CD8-positive, alpha-beta memory T cell (primary cell): ENCODE measurements at regions not wholly inside any gene's neighbourhood (a gene's known extent, or its start where the extent isn't known, plus 50 kb on each side); places are given as distances from the start of the nearest gene placed in this dataset.
A peak's percentile ranks its signal among the peaks of the same experiment; 100 is the strongest.

Source experiments
- CTCF ChIA-PET: fragments of 350-600 bp; sonication (Branson Sonifier 250); formaldehyde crosslinking; loops from one replicate; lab custom pipeline; 2021; ENCODE audit warnings: antibody characterized with exemption; lab: Charles Lee
- POLR2A ChIA-PET: fragments of 350-600 bp; sonication (Branson Sonifier 250); formaldehyde crosslinking; loops from one replicate; lab custom pipeline; 2021; ENCODE audit warnings: antibody characterized with exemption; lab: Charles Lee
- DNase-seq, 5 donors: peaks; one replicate each; pipeline versions ENCODE4 v3.0.0 to v3.0.0-alpha.2; 2020 to 2022; ENCODE audit warnings: mixed read lengths in 1 of 5
- H3K27ac ChIP-seq: one replicate; pipeline ENCODE4 v1.7.0; 2013; ENCODE audit warnings: low read depth, mild to moderate bottlenecking, low read length, moderate library complexity
- H3K27me3 ChIP-seq: 2 replicates; pipeline ENCODE4 v1.7.0; 2013; ENCODE audit warnings: low read length, mild to moderate bottlenecking; ENCODE audit not compliant: insufficient read depth, poor library complexity, severe bottlenecking
- H3K36me3 ChIP-seq: 2 replicates; pipeline ENCODE4 v1.7.0; 2013; ENCODE audit warnings: mild to moderate bottlenecking, low read length, moderate library complexity; ENCODE audit not compliant: insufficient read depth
- H3K4me1 ChIP-seq: 2 replicates; pipeline ENCODE4 v1.7.0; 2013; ENCODE audit warnings: mild to moderate bottlenecking, low read length, moderate library complexity; ENCODE audit not compliant: insufficient read depth
- H3K4me3 ChIP-seq: 2 replicates; pipeline ENCODE4 v1.7.0; 2013; ENCODE audit warnings: mild to moderate bottlenecking, low read length
- H3K9me3 ChIP-seq: 2 replicates; pipeline ENCODE4 v1.7.0; 2013; ENCODE audit warnings: mild to moderate bottlenecking, low read length
- H3K27ac Mint-ChIP-seq, 8 donors: one replicate each; pipeline ENCODE4 v1.8.0; 2020 to 2021; ENCODE audit warnings: mixed read lengths in 8 of 8, mild to moderate bottlenecking in 6 of 8, inconsistent platforms in 3 of 8, moderate library complexity in 3 of 8
- H3K27me3 Mint-ChIP-seq, 2 donors: one replicate each; pipeline ENCODE4 v1.8.0; 2020 to 2021; ENCODE audit warnings: mixed read lengths in 2 of 2, mild to moderate bottlenecking in 1 of 2, moderate library complexity in 1 of 2
- H3K36me3 Mint-ChIP-seq, 3 donors: one replicate each; pipeline ENCODE4 v1.8.0; 2020 to 2021; ENCODE audit warnings: mixed read lengths in 3 of 3, inconsistent platforms in 1 of 3, mild to moderate bottlenecking in 1 of 3
- H3K4me1 Mint-ChIP-seq, 3 donors: one replicate each; pipeline ENCODE4 v1.8.0; 2020 to 2021; ENCODE audit warnings: mixed read lengths in 3 of 3, inconsistent platforms in 1 of 3, mild to moderate bottlenecking in 1 of 3
- H3K4me3 Mint-ChIP-seq, 7 donors: one replicate each; pipeline ENCODE4 v1.8.0; 2020 to 2021; ENCODE audit warnings: mixed read lengths in 7 of 7, mild to moderate bottlenecking in 6 of 7, moderate library complexity in 4 of 7, inconsistent platforms in 2 of 7
- H3K9me3 Mint-ChIP-seq, 5 donors: one replicate each; pipeline ENCODE4 v1.8.0; 2020 to 2022; ENCODE audit warnings: mixed read lengths in 5 of 5, mild to moderate bottlenecking in 3 of 5, moderate library complexity in 2 of 5, inconsistent platforms in 1 of 5

GRCh38 chr6:156279261-156279969 lies 497.8 kb upstream of the ARID1B start:
- peaks cover 4 to 7% of the 10 kb centered on the region in 2 donors for H3K27me3 Mint-ChIP-seq
- no peaks in the 10 kb centered on the region for H3K27me3 ChIP-seq
- no peak overlapping the region for H3K4me3 Mint-ChIP-seq
- H3K4me1 Mint-ChIP-seq, result no peaks in the 10 kb centered on the region
- H3K9me3 Mint-ChIP-seq, result peaks cover 0 to 4% (median 0%) of the 10 kb centered on the region in 5 donors
- no peaks in the 10 kb centered on the region for H3K4me1 ChIP-seq
- no peak overlapping the region for H3K27ac Mint-ChIP-seq
- ChIA-PET POLR2A (no interaction called here), CTCF (no interaction called here)
- no peak for DNase-seq
- no peak overlapping the region for H3K4me3 ChIP-seq
- no peaks in the 10 kb centered on the region for H3K36me3 Mint-ChIP-seq
- H3K27ac ChIP-seq, result no peak overlapping the region
- H3K9me3 ChIP-seq, result no peaks in the 10 kb centered on the region
- no peaks in the 10 kb centered on the region for H3K36me3 ChIP-seq

DNA sequence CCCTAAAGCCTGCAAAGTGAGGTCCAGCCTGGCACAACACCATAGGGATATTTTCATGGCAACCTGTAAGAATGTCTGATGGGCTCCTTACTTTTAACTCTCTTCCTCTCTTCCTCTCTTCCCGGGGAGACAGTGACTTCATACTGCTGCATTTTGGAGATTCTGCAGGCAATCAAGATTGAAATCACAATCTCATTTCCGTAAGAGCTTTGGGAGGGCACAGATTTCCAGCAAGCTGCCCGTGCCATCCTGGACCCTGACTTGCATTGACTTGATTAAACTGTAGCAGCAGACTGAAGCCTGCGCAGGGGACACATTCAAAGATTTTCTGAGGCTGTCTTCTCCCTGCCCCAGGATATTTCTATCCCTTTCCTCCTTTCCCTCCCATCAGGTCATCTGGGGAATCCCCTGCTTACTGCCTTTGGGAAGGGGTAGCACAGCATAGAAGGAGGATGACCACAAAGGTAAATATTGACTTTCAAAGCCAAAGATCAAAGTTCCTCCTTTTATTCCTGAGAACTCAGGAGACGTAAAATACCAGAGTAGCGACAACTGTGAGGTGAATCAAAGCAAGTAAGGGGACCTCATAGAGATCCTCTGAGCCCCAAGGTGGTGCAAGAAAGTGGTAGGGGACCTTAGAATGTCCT lies 504.0 kb upstream of the ARID1B start:
- H3K4me3 Mint-ChIP-seq, result no peak overlapping the region
- DNase-seq, result no peak
- no peak overlapping the region for H3K27ac Mint-ChIP-seq
- POLR2A ChIA-PET, result no interaction called here
- Histone ChIP-seq H3K4me1 (no peaks in the 10 kb centered on the region), H3K4me3 (no peak overlapping the region), H3K9me3 (no peaks in the 10 kb centered on the region), H3K27me3 (no peaks in the 10 kb centered on the region), H3K36me3 (no peaks in the 10 kb centered on the region), H3K27ac (no peak overlapping the region)
- H3K9me3 Mint-ChIP-seq, result peaks cover 0 to 4% (median 0%) of the 10 kb centered on the region in 5 donors
- H3K36me3 Mint-ChIP-seq, result no peaks in the 10 kb centered on the region
- peaks cover 3 to 5% of the 10 kb centered on the region in 2 donors for H3K27me3 Mint-ChIP-seq
- CTCF ChIA-PET, result no interaction called here
- peaks cover 0 to 9% (median 7%) of the 10 kb centered on the region in 3 donors for H3K4me1 Mint-ChIP-seq

DNA sequence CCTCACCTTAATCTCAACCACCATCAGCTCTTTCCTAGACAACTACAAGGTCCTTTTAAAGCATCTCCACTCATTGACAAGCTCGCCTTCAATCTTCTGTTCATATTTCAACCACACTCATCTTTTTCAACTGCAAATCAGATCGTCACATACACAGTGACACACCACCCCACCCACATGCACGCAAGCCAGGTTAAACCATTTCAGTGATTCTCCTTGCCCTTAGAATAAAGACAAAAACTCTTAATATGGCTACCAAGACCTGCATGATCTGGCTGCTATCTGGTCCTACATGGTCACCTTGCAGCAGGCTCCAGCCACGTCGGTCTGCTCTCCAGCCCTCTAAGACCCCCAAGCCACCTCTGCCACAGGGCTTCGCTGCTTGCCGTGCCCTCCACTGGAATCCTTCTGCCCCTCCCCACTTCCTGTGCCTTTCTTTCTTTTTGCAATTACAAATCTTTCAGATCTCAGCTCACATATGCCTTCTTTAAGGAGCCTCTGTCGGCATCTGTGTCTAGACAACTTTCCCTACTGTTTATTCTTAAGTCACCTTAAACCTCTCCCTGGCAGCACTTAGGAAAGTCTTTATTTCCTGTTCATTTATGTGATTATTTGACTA lies 507.3 kb upstream of the ARID1B start:
- POLR2A ChIA-PET, result no interaction called here

DNA sequence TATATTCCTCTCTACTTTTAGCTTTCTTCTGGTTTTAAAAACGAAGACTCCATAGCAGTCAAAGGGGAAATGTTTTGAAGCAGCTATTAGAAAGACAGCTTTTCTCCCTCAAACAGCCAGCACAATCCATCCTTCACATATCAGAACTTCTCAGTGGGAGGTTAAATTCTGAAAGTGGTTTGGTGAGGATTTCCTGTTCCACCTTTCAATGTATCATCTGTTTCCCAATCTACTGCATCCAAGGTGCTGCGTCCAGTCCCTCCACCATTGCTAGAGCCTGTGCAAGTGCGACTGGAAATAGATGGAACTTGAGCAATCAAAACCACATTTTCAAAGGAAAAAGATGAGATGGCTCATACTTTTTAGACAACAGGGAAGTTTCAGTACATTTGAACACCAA lies 508.3 kb upstream of the ARID1B start:
- Histone ChIP-seq H3K36me3 (no peaks in the 10 kb centered on the region), H3K27me3 (no peaks in the 10 kb centered on the region), H3K4me3 (no peak overlapping the region), H3K27ac (no peak overlapping the region), H3K9me3 (no peaks in the 10 kb centered on the region), H3K4me1 (no peaks in the 10 kb centered on the region)
- Mint-ChIP-seq H3K4me3 (no peak overlapping the region), H3K4me1 (peaks cover 0 to 9% (median 7%) of the 10 kb centered on the region in 3 donors), H3K27ac (no peak overlapping the region), H3K36me3 (no peaks in the 10 kb centered on the region), H3K27me3 (peaks cover 2 to 3% of the 10 kb centered on the region in 2 donors), H3K9me3 (peaks cover 0 to 4% (median 0%) of the 10 kb centered on the region in 5 donors)
- CTCF ChIA-PET, result no interaction called here
- no peak for DNase-seq
- POLR2A ChIA-PET, result no interaction called here

More for the DNA sequence above, 507.3 kb upstream of the ARID1B start:
- H3K27ac Mint-ChIP-seq, result peak overlapping the region in 4 of 8 donors; percentile 7 to 75 (median 32)
- Histone ChIP-seq H3K27ac (no peak overlapping the region), H3K4me3 (peak overlapping the region; percentile 48), H3K36me3 (no peaks in the 10 kb centered on the region), H3K4me1 (no peaks in the 10 kb centered on the region), H3K27me3 (no peaks in the 10 kb centered on the region), H3K9me3 (no peaks in the 10 kb centered on the region)
- H3K4me3 Mint-ChIP-seq, result peak overlapping the region in 2 of 7 donors; percentile 27 to 33
- H3K4me1 Mint-ChIP-seq, result peaks cover 0 to 9% (median 7%) of the 10 kb centered on the region in 3 donors
- peaks cover 0 to 2% (median 0%) of the 10 kb centered on the region in 5 donors for H3K9me3 Mint-ChIP-seq
- peak in 1 of 5 donors; percentile 20 for DNase-seq
- CTCF ChIA-PET, result no interaction called here
- H3K27me3 Mint-ChIP-seq, result peaks cover 2 to 3% of the 10 kb centered on the region in 2 donors
- no peaks in the 10 kb centered on the region for H3K36me3 Mint-ChIP-seq

- ChIA-PET POLR2A (no interaction called here), CTCF (interaction anchor here (1.2 kb wide), 1 partner anchor 25 kb away, joined by 3 read pairs; no protein-coding TSS in a partner anchor)
- peaks cover 0 to 1% of the 10 kb centered on the region in 2 donors for H3K27me3 Mint-ChIP-seq
- no peaks in the 10 kb centered on the region for H3K4me1 Mint-ChIP-seq
- Histone ChIP-seq H3K27me3 (no peaks in the 10 kb centered on the region), H3K9me3 (no peaks in the 10 kb centered on the region), H3K4me3 (no peak overlapping the region), H3K36me3 (no peaks in the 10 kb centered on the region), H3K4me1 (no peaks in the 10 kb centered on the region), H3K27ac (no peak overlapping the region)
- no peak for DNase-seq
- no peak overlapping the region for H3K4me3 Mint-ChIP-seq
- H3K27ac Mint-ChIP-seq, result no peak overlapping the region
- peaks cover 0 to 9% (median 0%) of the 10 kb centered on the region in 5 donors for H3K9me3 Mint-ChIP-seq
- peaks cover 0 to 3% (median 0%) of the 10 kb centered on the region in 3 donors for H3K36me3 Mint-ChIP-seq
Observed at GRCh38 chr6:156262014-156262413, 515.2 kb upstream of the ARID1B start.

DNA sequence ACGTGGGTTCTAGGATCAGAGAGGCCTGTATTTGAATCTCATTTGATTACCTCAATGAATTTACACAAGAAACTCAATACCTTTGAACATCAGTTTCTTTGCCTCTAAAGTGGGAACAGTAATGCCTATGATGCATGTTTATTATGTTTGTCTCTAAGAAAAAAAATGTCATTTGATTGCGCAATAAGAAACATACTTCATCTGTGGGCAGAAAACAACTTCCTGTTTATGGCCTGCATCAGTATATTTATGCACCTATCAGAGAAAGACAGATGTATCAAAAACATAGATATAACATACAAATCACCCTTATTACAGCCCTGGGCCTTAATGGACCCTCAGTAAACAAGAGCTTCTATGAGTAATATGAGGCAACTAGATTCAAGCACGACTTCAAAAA lies 516.4 kb upstream of the ARID1B start:
- Histone ChIP-seq H3K36me3 (no peaks in the 10 kb centered on the region), H3K27ac (no peak overlapping the region), H3K4me1 (no peaks in the 10 kb centered on the region), H3K9me3 (no peaks in the 10 kb centered on the region), H3K4me3 (no peak overlapping the region), H3K27me3 (no peaks in the 10 kb centered on the region)
- Mint-ChIP-seq H3K4me1 (no peaks in the 10 kb centered on the region), H3K27me3 (peaks cover 0 to 1% of the 10 kb centered on the region in 2 donors), H3K4me3 (no peak overlapping the region), H3K9me3 (peaks cover 0 to 9% (median 0%) of the 10 kb centered on the region in 5 donors), H3K36me3 (peaks cover 0 to 3% (median 0%) of the 10 kb centered on the region in 3 donors), H3K27ac (no peak overlapping the region)
- ChIA-PET POLR2A (no interaction called here), CTCF (interaction anchor here (1.2 kb wide), 1 partner anchor 23 kb away, joined by 3 read pairs; no protein-coding TSS in a partner anchor)
- no peak for DNase-seq

GRCh38 chr6:156258981-156259380 lies 518.2 kb upstream of the ARID1B start:
- no peak overlapping the region for H3K4me3 Mint-ChIP-seq
- Histone ChIP-seq H3K4me3 (no peak overlapping the region), H3K4me1 (no peaks in the 10 kb centered on the region), H3K27ac (no peak overlapping the region), H3K36me3 (no peaks in the 10 kb centered on the region), H3K27me3 (no peaks in the 10 kb centered on the region), H3K9me3 (no peaks in the 10 kb centered on the region)
- H3K27ac Mint-ChIP-seq, result peak overlapping the region in 1 of 8 donors; percentile 52
- H3K4me1 Mint-ChIP-seq, result no peaks in the 10 kb centered on the region
- CTCF ChIA-PET, result no interaction called here
- peaks cover 0 to 1% of the 10 kb centered on the region in 2 donors for H3K27me3 Mint-ChIP-seq
- H3K36me3 Mint-ChIP-seq, result peaks cover 0 to 3% (median 0%) of the 10 kb centered on the region in 3 donors
- DNase-seq, result no peak
- H3K9me3 Mint-ChIP-seq, result peaks cover 0 to 5% (median 0%) of the 10 kb centered on the region in 5 donors
- POLR2A ChIA-PET, result no interaction called here

GRCh38 chr6:156256161-156256560 lies 521.0 kb upstream of the ARID1B start:
- H3K27ac Mint-ChIP-seq, result no peak overlapping the region
- CTCF ChIA-PET, result no interaction called here
- no peak for DNase-seq

More at GRCh38 chr6:156256161-156256560, 521.0 kb upstream of the ARID1B start:
- no peaks in the 10 kb centered on the region for H3K4me1 ChIP-seq
- Mint-ChIP-seq H3K36me3 (no peaks in the 10 kb centered on the region), H3K27me3 (peaks cover 0 to 1% of the 10 kb centered on the region in 2 donors), H3K9me3 (peaks cover 0 to 10% (median 0%) of the 10 kb centered on the region in 5 donors), H3K4me1 (no peaks in the 10 kb centered on the region), H3K4me3 (no peak overlapping the region)
- H3K4me3 ChIP-seq, result no peak overlapping the region
- no peaks in the 10 kb centered on the region for H3K9me3 ChIP-seq
- H3K36me3 ChIP-seq, result no peaks in the 10 kb centered on the region
- POLR2A ChIA-PET, result no interaction called here
- no peak overlapping the region for H3K27ac ChIP-seq
- no peaks in the 10 kb centered on the region for H3K27me3 ChIP-seq
